ENCODE measurements at regions not wholly inside any gene's neighbourhood (a gene's known extent, or its start where the extent isn't known, plus 50 kb on each side); places are given as distances from the start of the nearest gene placed in this dataset.

GRCh38 chr6:166050559-166050958 is 117.1 kb downstream of the TBXT start:
- no peak for DNase-seq (ENCODE audit: low spot score)

GRCh38 chr6:166046982-166047381 is 120.7 kb downstream of the TBXT start:
- no peak for DNase-seq (ENCODE audit: low spot score)

- DNase-seq (ENCODE audit: low spot score): peak; percentile 58
Observed at GRCh38 chr6:166046226-166046625, 121.4 kb downstream of the TBXT start.

GRCh38 chr6:166045860-166046200 is 121.8 kb downstream of the TBXT start:
- DNase-seq (ENCODE audit: low spot score): no peak

- no peak for DNase-seq (ENCODE audit: low spot score)
Observed at GRCh38 chr6:166045173-166045859, 122.3 kb downstream of the TBXT start.

GRCh38 chr6:166041277-166041676 is 126.4 kb downstream of the TBXT start:
- DNase-seq (ENCODE audit: low spot score): no peak

GRCh38 chr6:166040292-166040691 is 127.4 kb downstream of the TBXT start:
- no peak for DNase-seq (ENCODE audit: low spot score)

GRCh38 chr6:166036316-166037095 is 131.1 kb downstream of the TBXT start:
- peak; percentile 19 for DNase-seq (ENCODE audit: low spot score)

GRCh38 chr6:166032366-166033200 is 135.1 kb downstream of the TBXT start:
- peak; percentile 38 for DNase-seq (ENCODE audit: low spot score)

- DNase-seq (ENCODE audit: low spot score): no peak
Observed at GRCh38 chr6:166031275-166031674, 136.4 kb downstream of the TBXT start.

- no peak for DNase-seq (ENCODE audit: low spot score)
Observed at GRCh38 chr6:166029506-166029905, 138.1 kb downstream of the TBXT start.

- no peak for DNase-seq (ENCODE audit: low spot score)
Observed at GRCh38 chr6:166027761-166028160, 139.9 kb downstream of the TBXT start.

- DNase-seq (ENCODE audit: low spot score): no peak
Observed at GRCh38 chr6:166026586-166027126, 141.0 kb downstream of the TBXT start.

GRCh38 chr6:166025149-166025898 is 142.3 kb downstream of the TBXT start:
- DNase-seq (ENCODE audit: low spot score): no peak

GRCh38 chr6:166024252-166024651 is 143.4 kb downstream of the TBXT start:
- no peak for DNase-seq (ENCODE audit: low spot score)

- DNase-seq (ENCODE audit: low spot score): no peak
Observed at GRCh38 chr6:166023273-166023989, 144.2 kb downstream of the TBXT start.

GRCh38 chr6:166021429-166021828 is 146.2 kb downstream of the TBXT start:
- DNase-seq (ENCODE audit: low spot score): no peak

GRCh38 chr6:166019214-166019613 is 148.4 kb downstream of the TBXT start:
- no peak for DNase-seq (ENCODE audit: low spot score)

- DNase-seq (ENCODE audit: low spot score): no peak
Observed at GRCh38 chr6:166017032-166017635, 150.5 kb downstream of the TBXT start.

- no peak for DNase-seq (ENCODE audit: low spot score)
Observed at GRCh38 chr6:166014966-166015365, 152.7 kb downstream of the TBXT start.
